ENCODE measurements at regions not wholly inside any gene's neighbourhood (a gene's known extent, or its start where the extent isn't known, plus 50 kb on each side); places are given as distances from the start of the nearest gene placed in this dataset.

- Histone ChIP-seq H3K4ac (ENCODE audit: low read length) (no peak overlapping the region), H3K4me1 (ENCODE audit: control insufficient read depth in 2 of 2, insufficient read depth in 1 of 2, low read depth in 1 of 2, low read length in 2 of 2) (peaks cover 0 to 1% of the 10 kb centered on the region in 2 donors), H3K23ac (ENCODE audit: low read depth, low read length, poor library complexity) (no peak overlapping the region), H3K9ac (ENCODE audit: low read depth, low read length, poor library complexity) (no peak overlapping the region), H2BK5ac (ENCODE audit: low read length) (no peak overlapping the region), H3K14ac (ENCODE audit: low read length) (no peak overlapping the region), H3K4me3 (ENCODE audit: low read length in 2 of 2) (no peak overlapping the region), H3K18ac (ENCODE audit: low read length) (no peak overlapping the region), H3K27ac (replicated peaks; ENCODE audit: low read length) (no peak overlapping the region), H3K36me3 (replicated peaks in 1 of 2; ENCODE audit: control insufficient read depth in 2 of 2, insufficient read depth in 2 of 2, low read length in 2 of 2) (no peaks in the 10 kb centered on the region), H2AFZ (ENCODE audit: low read length) (no peak overlapping the region), H3K9me3 (replicated peaks in 1 of 2; ENCODE audit: control insufficient read depth in 2 of 2, insufficient read depth in 1 of 2, low read depth in 1 of 2, low read length in 2 of 2) (no peaks in the 10 kb centered on the region), H2BK15ac (ENCODE audit: low read length) (no peak overlapping the region), H4K91ac (ENCODE audit: low read depth, low read length, poor library complexity) (no peak overlapping the region), H2BK12ac (ENCODE audit: low read length) (no peak overlapping the region), H4K8ac (ENCODE audit: low read depth, low read length) (no peak overlapping the region), H3K79me1 (ENCODE audit: low read depth, low read length) (no peaks in the 10 kb centered on the region), H3K4me2 (ENCODE audit: insufficient read depth, low read length, poor library complexity, severe bottlenecking) (no peak overlapping the region), H2BK120ac (ENCODE audit: low read depth, low read length) (no peak overlapping the region), H3K27me3 (ENCODE audit: control insufficient read depth in 3 of 3, insufficient read depth in 3 of 3, low read depth in 1 of 3, low read length in 3 of 3) (no peaks in the 10 kb centered on the region), H2AK5ac (ENCODE audit: low read depth, low read length) (no peak overlapping the region)
- WGBS, 2 donors (ENCODE audit: extremely low coverage in 2 of 2, insufficient read length in 2 of 2, insufficient replicate concordance in 1 of 2) = no CpG with 5 or more reads among the region's 3 CpGs
- no peak for DNase-seq (ENCODE audit: low spot score)
Observed at GRCh38 chr1:100611086-100611485, 73.1 kb downstream of the GPR88 start.

GRCh38 chr1:100612540-100612939, 74.6 kb downstream of the GPR88 start:
- Histone ChIP-seq H4K91ac (ENCODE audit: low read depth, low read length, poor library complexity) (no peak overlapping the region), H3K4ac (ENCODE audit: low read length) (no peak overlapping the region), H3K4me2 (ENCODE audit: insufficient read depth, low read length, poor library complexity, severe bottlenecking) (no peak overlapping the region), H3K14ac (ENCODE audit: low read length) (no peak overlapping the region), H2BK5ac (ENCODE audit: low read length) (no peak overlapping the region), H3K9me3 (replicated peaks in 1 of 2; ENCODE audit: control insufficient read depth in 2 of 2, insufficient read depth in 1 of 2, low read depth in 1 of 2, low read length in 2 of 2) (no peaks in the 10 kb centered on the region), H2AK5ac (ENCODE audit: low read depth, low read length) (no peak overlapping the region), H3K4me3 (ENCODE audit: low read length in 2 of 2) (no peak overlapping the region), H3K27ac (replicated peaks; ENCODE audit: low read length) (no peak overlapping the region), H2BK12ac (ENCODE audit: low read length) (no peak overlapping the region), H3K4me1 (ENCODE audit: control insufficient read depth in 2 of 2, insufficient read depth in 1 of 2, low read depth in 1 of 2, low read length in 2 of 2) (peaks cover 0 to 1% of the 10 kb centered on the region in 2 donors), H3K79me1 (ENCODE audit: low read depth, low read length) (no peaks in the 10 kb centered on the region), H3K9ac (ENCODE audit: low read depth, low read length, poor library complexity) (no peak overlapping the region), H3K27me3 (ENCODE audit: control insufficient read depth in 3 of 3, insufficient read depth in 3 of 3, low read depth in 1 of 3, low read length in 3 of 3) (no peaks in the 10 kb centered on the region), H4K8ac (ENCODE audit: low read depth, low read length) (no peak overlapping the region), H2BK15ac (ENCODE audit: low read length) (no peak overlapping the region), H2BK120ac (ENCODE audit: low read depth, low read length) (no peak overlapping the region), H3K36me3 (replicated peaks in 1 of 2; ENCODE audit: control insufficient read depth in 2 of 2, insufficient read depth in 2 of 2, low read length in 2 of 2) (no peaks in the 10 kb centered on the region), H3K23ac (ENCODE audit: low read depth, low read length, poor library complexity) (no peak overlapping the region), H2AFZ (ENCODE audit: low read length) (no peak overlapping the region), H3K18ac (ENCODE audit: low read length) (no peak overlapping the region)
- no peak for DNase-seq (ENCODE audit: low spot score)
- WGBS, 2 donors (ENCODE audit: extremely low coverage in 2 of 2, insufficient read length in 2 of 2, insufficient replicate concordance in 1 of 2) = no CpG with 5 or more reads among the region's 3 CpGs

- H3K4me2 ChIP-seq (ENCODE audit: insufficient read depth, low read length, poor library complexity, severe bottlenecking) = no peak overlapping the region
- no peak overlapping the region for H3K18ac ChIP-seq (ENCODE audit: low read length)
- no peak overlapping the region for H2BK120ac ChIP-seq (ENCODE audit: low read depth, low read length)
- H3K27me3 ChIP-seq (ENCODE audit: control insufficient read depth in 3 of 3, insufficient read depth in 3 of 3, low read depth in 1 of 3, low read length in 3 of 3) = no peaks in the 10 kb centered on the region
- H3K4ac ChIP-seq (ENCODE audit: low read length) = no peak overlapping the region
- peaks cover 0 to 1% of the 10 kb centered on the region in 2 donors for H3K4me1 ChIP-seq (ENCODE audit: control insufficient read depth in 2 of 2, insufficient read depth in 1 of 2, low read depth in 1 of 2, low read length in 2 of 2)
- WGBS, 2 donors (ENCODE audit: extremely low coverage in 2 of 2, insufficient read length in 2 of 2, insufficient replicate concordance in 1 of 2) = no CpG with 5 or more reads among the region's 3 CpGs
- H3K36me3 ChIP-seq (replicated peaks in 1 of 2; ENCODE audit: control insufficient read depth in 2 of 2, insufficient read depth in 2 of 2, low read length in 2 of 2) = no peaks in the 10 kb centered on the region
- no peak for DNase-seq (ENCODE audit: low spot score)
- no peak overlapping the region for H2BK15ac ChIP-seq (ENCODE audit: low read length)
- H4K8ac ChIP-seq (ENCODE audit: low read depth, low read length) = no peak overlapping the region
- H3K14ac ChIP-seq (ENCODE audit: low read length) = no peak overlapping the region
- peak overlapping the region in 1 of 2 donors; percentile 14 for H3K4me3 ChIP-seq (ENCODE audit: low read length in 2 of 2)
- H2BK5ac ChIP-seq (ENCODE audit: low read length) = no peak overlapping the region
- no peak overlapping the region for H2AFZ ChIP-seq (ENCODE audit: low read length)
- H3K9ac ChIP-seq (ENCODE audit: low read depth, low read length, poor library complexity) = no peak overlapping the region
- no peak overlapping the region for H3K23ac ChIP-seq (ENCODE audit: low read depth, low read length, poor library complexity)
- no peak overlapping the region for H4K91ac ChIP-seq (ENCODE audit: low read depth, low read length, poor library complexity)
- H3K27ac ChIP-seq (replicated peaks; ENCODE audit: low read length) = no peak overlapping the region
- H2BK12ac ChIP-seq (ENCODE audit: low read length) = no peak overlapping the region
- no peaks in the 10 kb centered on the region for H3K79me1 ChIP-seq (ENCODE audit: low read depth, low read length)
- H3K9me3 ChIP-seq (replicated peaks in 1 of 2; ENCODE audit: control insufficient read depth in 2 of 2, insufficient read depth in 1 of 2, low read depth in 1 of 2, low read length in 2 of 2) = no peaks in the 10 kb centered on the region
- H2AK5ac ChIP-seq (ENCODE audit: low read depth, low read length) = no peak overlapping the region
Observed at GRCh38 chr1:100613817-100614559, 76.0 kb downstream of the GPR88 start.

- no peaks in the 10 kb centered on the region for H3K79me1 ChIP-seq (ENCODE audit: low read depth, low read length)
- no peak overlapping the region for H3K14ac ChIP-seq (ENCODE audit: low read length)
- no peak overlapping the region for H2BK5ac ChIP-seq (ENCODE audit: low read length)
- no peak overlapping the region for H3K27ac ChIP-seq (replicated peaks; ENCODE audit: low read length)
- H3K9ac ChIP-seq (ENCODE audit: low read depth, low read length, poor library complexity) = no peak overlapping the region
- H2BK120ac ChIP-seq (ENCODE audit: low read depth, low read length) = no peak overlapping the region
- peaks cover 0 to 1% of the 10 kb centered on the region in 2 donors for H3K4me1 ChIP-seq (ENCODE audit: control insufficient read depth in 2 of 2, insufficient read depth in 1 of 2, low read depth in 1 of 2, low read length in 2 of 2)
- H3K18ac ChIP-seq (ENCODE audit: low read length) = no peak overlapping the region
- no peaks in the 10 kb centered on the region for H3K9me3 ChIP-seq (replicated peaks in 1 of 2; ENCODE audit: control insufficient read depth in 2 of 2, insufficient read depth in 1 of 2, low read depth in 1 of 2, low read length in 2 of 2)
- H2AFZ ChIP-seq (ENCODE audit: low read length) = no peak overlapping the region
- H3K4me3 ChIP-seq (ENCODE audit: low read length in 2 of 2) = no peak overlapping the region
- H3K4me2 ChIP-seq (ENCODE audit: insufficient read depth, low read length, poor library complexity, severe bottlenecking) = no peak overlapping the region
- H2BK12ac ChIP-seq (ENCODE audit: low read length) = no peak overlapping the region
- DNase-seq (ENCODE audit: low spot score) = no peak
- H2BK15ac ChIP-seq (ENCODE audit: low read length) = no peak overlapping the region
- WGBS, 2 donors (ENCODE audit: extremely low coverage in 2 of 2, insufficient read length in 2 of 2, insufficient replicate concordance in 1 of 2) = no CpG with 5 or more reads among the region's 6 CpGs
- no peaks in the 10 kb centered on the region for H3K36me3 ChIP-seq (replicated peaks in 1 of 2; ENCODE audit: control insufficient read depth in 2 of 2, insufficient read depth in 2 of 2, low read length in 2 of 2)
- no peak overlapping the region for H3K23ac ChIP-seq (ENCODE audit: low read depth, low read length, poor library complexity)
- H4K8ac ChIP-seq (ENCODE audit: low read depth, low read length) = no peak overlapping the region
- H3K4ac ChIP-seq (ENCODE audit: low read length) = no peak overlapping the region
- no peak overlapping the region for H2AK5ac ChIP-seq (ENCODE audit: low read depth, low read length)
- H3K27me3 ChIP-seq (ENCODE audit: control insufficient read depth in 3 of 3, insufficient read depth in 3 of 3, low read depth in 1 of 3, low read length in 3 of 3) = no peaks in the 10 kb centered on the region
- H4K91ac ChIP-seq (ENCODE audit: low read depth, low read length, poor library complexity) = no peak overlapping the region
Observed at GRCh38 chr1:100614570-100614969, 76.6 kb downstream of the GPR88 start.

Measured in neuronal stem cell (in vitro differentiated cells).